Spleen (tissue), 11 donors: ENCODE measurements at regions not wholly inside any gene's neighbourhood (a gene's known extent, or its start where the extent isn't known, plus 50 kb on each side); places are given as distances from the start of the nearest gene placed in this dataset.

ENCODE experiments used
- DNase-seq: peaks from one replicate; pipeline ENCODE4 v3.0.0-alpha.2; 2020
- H3K27ac ChIP-seq, 8 donors: fragments of 200-600 bp; sonication (generic) in 7 of 8; 1 replicate in 4 of 8; 2 replicates in 4 of 8; pipeline versions ENCODE4 v1.5.0 to v1.8.0; 2016 to 2021; ENCODE audit warnings: inconsistent platforms in 4 of 8, mild to moderate bottlenecking in 4 of 8, moderate library complexity in 1 of 8
- H3K27me3 ChIP-seq, 7 donors: fragments of 200-600 bp; sonication (generic) in 6 of 7; replicated peaks in 1 of 7; 1 replicate in 4 of 7; 2 replicates in 3 of 7; pipeline versions ENCODE4 v1.5.0 to v1.8.0; 2016 to 2021; ENCODE audit warnings: inconsistent platforms in 3 of 7, mild to moderate bottlenecking in 1 of 7
- H3K36me3 ChIP-seq, 6 donors: fragments of 200-600 bp; sonication (generic) in 5 of 6; 1 replicate in 4 of 6; 2 replicates in 2 of 6; pipeline versions ENCODE4 v1.5.0 to v1.8.0; 2016 to 2021; ENCODE audit warnings: inconsistent platforms in 2 of 6
- H3K4me1 ChIP-seq, 6 donors: fragments of 200-600 bp; sonication (generic) in 5 of 6; 1 replicate in 3 of 6; 2 replicates in 3 of 6; pipeline versions ENCODE4 v1.5.0 to v1.8.0; 2016 to 2021; ENCODE audit warnings: inconsistent platforms in 3 of 6
- H3K4me3 ChIP-seq, 8 donors: fragments of 200-600 bp; sonication (generic) in 7 of 8; 1 replicate in 4 of 8; 2 replicates in 4 of 8; pipeline versions ENCODE4 v1.5.0 to v1.8.0; 2016 to 2021; ENCODE audit warnings: inconsistent platforms in 4 of 8, mild to moderate bottlenecking in 4 of 8, moderate library complexity in 2 of 8
- H3K9me3 ChIP-seq, 8 donors: fragments of 200-600 bp; sonication (generic) in 7 of 8; 1 replicate in 4 of 8; 2 replicates in 4 of 8; pipeline versions ENCODE4 v1.5.0 to v1.8.0; 2016 to 2021; ENCODE audit warnings: inconsistent platforms in 4 of 8
- CTCF ChIP-seq, 11 experiments: fragments of 200-600 bp in 7 of 11; fragments of 450-650 bp in 4 of 11; sonication (generic) in 4 of 11; IDR thresholded peaks in 8 of 11; conservative IDR thresholded peaks in 3 of 11; 1 replicate in 7 of 11; 2 replicates in 4 of 11; pipeline versions ENCODE4 v1.4.0 to v1.8.0; 2016 to 2021; ENCODE audit warnings: antibody characterized with exemption in 11 of 11, inconsistent platforms in 4 of 11, mild to moderate bottlenecking in 1 of 11
- POLR2A ChIP-seq, 3 donors: fragments of 450-650 bp; IDR thresholded peaks; one replicate each; pipeline ENCODE4 v1.5.1; 2017; ENCODE audit warnings: antibody characterized with exemption in 3 of 3, mild to moderate bottlenecking in 1 of 3
- POLR2AphosphoS5 ChIP-seq, 3 donors: sonication (generic); formaldehyde crosslinking; IDR thresholded peaks; one replicate each; pipeline ENCODE4 v1.5.1; 2017; ENCODE audit warnings: antibody characterized with exemption in 3 of 3
- WGBS, 5 donors: extraction: QIAGEN DNeasy Blood & Tissue Kit in 3 of 5; methylation state at CpG; one replicate each; pipeline versions ENCODE4 v1.1.5 to v1.1.7; 2013 to 2018; 5-methylcytosine and 5-hydroxymethylcytosine counted together
- intact Hi-C: fragments of 100-400 bp; cut with DNase I; formaldehyde crosslinking; loops from one replicate; pipeline ENCODE4 v1.15.0; 2023; ENCODE audit warnings: low total_unique reads
- donor health status: healthy with polysubstance abuse.
- donor health status: DM: no; HTN: no; CAD: no; lungs with moderate emphysema.
- donor health status: DM: no; HTN: no; CAD: no.
- donor health status: Bipolar disorder and iron deficiency.
- donor health status: healthy.
- donor health status: DM: no; HTN: no; CAD: no.
- donor health status: DM: yes; HTN: yes; CAD: no.

- 85 to 96% (median 90%) methylated on average over 1 of the region's 1 CpG for WGBS, 5 donors
- Histone ChIP-seq H3K27me3 (no peaks in the 10 kb centered on the region), H3K27ac (no peak overlapping the region), H3K4me1 (no peaks in the 10 kb centered on the region), H3K36me3 (no peaks in the 10 kb centered on the region), H3K4me3 (no peak overlapping the region), H3K9me3 (no peaks in the 10 kb centered on the region)
- TF ChIP-seq POLR2A (IDR thresholded peaks at IDR 0.05) (no peak), POLR2AphosphoS5 (IDR thresholded peaks at IDR 0.05) (no peak), CTCF (IDR thresholded peaks at IDR 0.05 in 8 of 11, conservative IDR thresholded peaks at IDR 0.05 in 3 of 11) (no peak)
- DNase-seq = no peak
- intact Hi-C loops = no loop called here
Measured at GRCh38 chr5:144671066-144671465, 500.4 kb downstream of the KCTD16 start.

GRCh38 chr5:144659634-144660227 is 489.1 kb downstream of the KCTD16 start:
- H3K27ac ChIP-seq = no peak overlapping the region
- no peaks in the 10 kb centered on the region for H3K27me3 ChIP-seq

GRCh38 chr5:144644317-144644716 is 473.6 kb downstream of the KCTD16 start:
- no peaks in the 10 kb centered on the region for H3K4me1 ChIP-seq
- H3K27me3 ChIP-seq = no peaks in the 10 kb centered on the region
- peaks cover 0 to 14% (median 0%) of the 10 kb centered on the region in 8 donors for H3K9me3 ChIP-seq
- DNase-seq = no peak
- 78 to 85% (median 82%) methylated on average over 3 of the region's 3 CpGs for WGBS, 5 donors
- no peak overlapping the region for H3K27ac ChIP-seq
- TF ChIP-seq POLR2A (IDR thresholded peaks at IDR 0.05) (no peak), POLR2AphosphoS5 (IDR thresholded peaks at IDR 0.05) (no peak), CTCF (IDR thresholded peaks at IDR 0.05 in 8 of 11, conservative IDR thresholded peaks at IDR 0.05 in 3 of 11) (no peak)
- intact Hi-C loops = no loop called here
- H3K36me3 ChIP-seq = no peaks in the 10 kb centered on the region
- no peak overlapping the region for H3K4me3 ChIP-seq

More at GRCh38 chr5:144659634-144660227, 489.1 kb downstream of the KCTD16 start:
- H3K4me3 ChIP-seq = no peak overlapping the region
- H3K4me1 ChIP-seq = no peaks in the 10 kb centered on the region
- intact Hi-C loops = no loop called here
- WGBS, 5 donors = 59 to 84% (median 63%) methylated on average over 2 of the region's 2 CpGs
- TF ChIP-seq POLR2AphosphoS5 (IDR thresholded peaks at IDR 0.05) (no peak), POLR2A (IDR thresholded peaks at IDR 0.05) (no peak), CTCF (IDR thresholded peaks at IDR 0.05 in 8 of 11, conservative IDR thresholded peaks at IDR 0.05 in 3 of 11) (no peak)
- H3K9me3 ChIP-seq = no peaks in the 10 kb centered on the region
- DNase-seq = no peak
- no peaks in the 10 kb centered on the region for H3K36me3 ChIP-seq

GRCh38 chr5:144638787-144639186 is 468.1 kb downstream of the KCTD16 start:
- 55 to 73% (median 62%) methylated on average over 2 of the region's 2 CpGs for WGBS, 5 donors
- no peak overlapping the region for H3K27ac ChIP-seq
- no peak overlapping the region for H3K4me3 ChIP-seq
- TF ChIP-seq CTCF (IDR thresholded peaks at IDR 0.05 in 8 of 11, conservative IDR thresholded peaks at IDR 0.05 in 3 of 11) = no peak
- no peak for TF ChIP-seq POLR2A (IDR thresholded peaks at IDR 0.05)
- TF ChIP-seq POLR2AphosphoS5 (IDR thresholded peaks at IDR 0.05) = no peak
- no peaks in the 10 kb centered on the region for H3K36me3 ChIP-seq
- H3K4me1 ChIP-seq = no peaks in the 10 kb centered on the region
- H3K27me3 ChIP-seq = no peaks in the 10 kb centered on the region
- peaks cover 0 to 38% (median 32%) of the 10 kb centered on the region in 8 donors for H3K9me3 ChIP-seq
- no peak for DNase-seq
- intact Hi-C loops = no loop called here
